Spleen (tissue), 11 donors: ENCODE measurements at regions not wholly inside any gene's neighbourhood (a gene's known extent, or its start where the extent isn't known, plus 50 kb on each side); places are given as distances from the start of the nearest gene placed in this dataset.

ENCODE experiments used
- DNase-seq: peaks from one replicate; pipeline ENCODE4 v3.0.0-alpha.2; 2020
- H3K27ac ChIP-seq, 8 donors: fragments of 200-600 bp; sonication (generic) in 7 of 8; 1 replicate in 4 of 8; 2 replicates in 4 of 8; pipeline versions ENCODE4 v1.5.0 to v1.8.0; 2016 to 2021; ENCODE audit warnings: inconsistent platforms in 4 of 8, mild to moderate bottlenecking in 4 of 8, moderate library complexity in 1 of 8
- H3K27me3 ChIP-seq, 7 donors: fragments of 200-600 bp; sonication (generic) in 6 of 7; replicated peaks in 1 of 7; 1 replicate in 4 of 7; 2 replicates in 3 of 7; pipeline versions ENCODE4 v1.5.0 to v1.8.0; 2016 to 2021; ENCODE audit warnings: inconsistent platforms in 3 of 7, mild to moderate bottlenecking in 1 of 7
- H3K36me3 ChIP-seq, 6 donors: fragments of 200-600 bp; sonication (generic) in 5 of 6; 1 replicate in 4 of 6; 2 replicates in 2 of 6; pipeline versions ENCODE4 v1.5.0 to v1.8.0; 2016 to 2021; ENCODE audit warnings: inconsistent platforms in 2 of 6
- H3K4me1 ChIP-seq, 6 donors: fragments of 200-600 bp; sonication (generic) in 5 of 6; 1 replicate in 3 of 6; 2 replicates in 3 of 6; pipeline versions ENCODE4 v1.5.0 to v1.8.0; 2016 to 2021; ENCODE audit warnings: inconsistent platforms in 3 of 6
- H3K4me3 ChIP-seq, 8 donors: fragments of 200-600 bp; sonication (generic) in 7 of 8; 1 replicate in 4 of 8; 2 replicates in 4 of 8; pipeline versions ENCODE4 v1.5.0 to v1.8.0; 2016 to 2021; ENCODE audit warnings: inconsistent platforms in 4 of 8, mild to moderate bottlenecking in 4 of 8, moderate library complexity in 2 of 8
- H3K9me3 ChIP-seq, 8 donors: fragments of 200-600 bp; sonication (generic) in 7 of 8; 1 replicate in 4 of 8; 2 replicates in 4 of 8; pipeline versions ENCODE4 v1.5.0 to v1.8.0; 2016 to 2021; ENCODE audit warnings: inconsistent platforms in 4 of 8
- CTCF ChIP-seq, 11 experiments: fragments of 200-600 bp in 7 of 11; fragments of 450-650 bp in 4 of 11; sonication (generic) in 4 of 11; IDR thresholded peaks in 8 of 11; conservative IDR thresholded peaks in 3 of 11; 1 replicate in 7 of 11; 2 replicates in 4 of 11; pipeline versions ENCODE4 v1.4.0 to v1.8.0; 2016 to 2021; ENCODE audit warnings: antibody characterized with exemption in 11 of 11, inconsistent platforms in 4 of 11, mild to moderate bottlenecking in 1 of 11
- POLR2A ChIP-seq, 3 donors: fragments of 450-650 bp; IDR thresholded peaks; one replicate each; pipeline ENCODE4 v1.5.1; 2017; ENCODE audit warnings: antibody characterized with exemption in 3 of 3, mild to moderate bottlenecking in 1 of 3
- POLR2AphosphoS5 ChIP-seq, 3 donors: sonication (generic); formaldehyde crosslinking; IDR thresholded peaks; one replicate each; pipeline ENCODE4 v1.5.1; 2017; ENCODE audit warnings: antibody characterized with exemption in 3 of 3
- WGBS, 5 donors: extraction: QIAGEN DNeasy Blood & Tissue Kit in 3 of 5; methylation state at CpG; one replicate each; pipeline versions ENCODE4 v1.1.5 to v1.1.7; 2013 to 2018; 5-methylcytosine and 5-hydroxymethylcytosine counted together
- intact Hi-C: fragments of 100-400 bp; cut with DNase I; formaldehyde crosslinking; loops from one replicate; pipeline ENCODE4 v1.15.0; 2023; ENCODE audit warnings: low total_unique reads
- donor health status: healthy with polysubstance abuse.
- donor health status: DM: no; HTN: no; CAD: no; lungs with moderate emphysema.
- donor health status: DM: no; HTN: no; CAD: no.
- donor health status: Bipolar disorder and iron deficiency.
- donor health status: healthy.
- donor health status: DM: no; HTN: no; CAD: no.
- donor health status: DM: yes; HTN: yes; CAD: no.

- H3K36me3 ChIP-seq = no peaks in the 10 kb centered on the region
- intact Hi-C loops = no loop called here
- no peaks in the 10 kb centered on the region for H3K27me3 ChIP-seq
- no peak overlapping the region for H3K4me3 ChIP-seq
- DNase-seq = no peak
- WGBS, 5 donors = 73 to 80% (median 77%) methylated on average over 3 of the region's 3 CpGs
- TF ChIP-seq POLR2AphosphoS5 (IDR thresholded peaks at IDR 0.05) = no peak
- no peak for TF ChIP-seq POLR2A (IDR thresholded peaks at IDR 0.05)
- no peak for TF ChIP-seq CTCF (IDR thresholded peaks at IDR 0.05 in 8 of 11, conservative IDR thresholded peaks at IDR 0.05 in 3 of 11)
- no peaks in the 10 kb centered on the region for H3K9me3 ChIP-seq
- no peak overlapping the region for H3K27ac ChIP-seq
- H3K4me1 ChIP-seq = no peaks in the 10 kb centered on the region
Measured at GRCh38 chr4:60868232-60868960, 331.7 kb upstream of the ADGRL3 start.

GRCh38 chr4:60879135-60879701 is 320.9 kb upstream of the ADGRL3 start:
- TF ChIP-seq POLR2AphosphoS5 (IDR thresholded peaks at IDR 0.05) (no peak), CTCF (IDR thresholded peaks at IDR 0.05 in 8 of 11, conservative IDR thresholded peaks at IDR 0.05 in 3 of 11) (no peak), POLR2A (IDR thresholded peaks at IDR 0.05) (no peak)
- 63 to 80% (median 71%) methylated on average over 1 of the region's 1 CpG for WGBS, 5 donors
- no peaks in the 10 kb centered on the region for H3K4me1 ChIP-seq
- peaks cover 2 to 42% (median 21%) of the 10 kb centered on the region in 8 donors for H3K9me3 ChIP-seq
- no peak for DNase-seq
- H3K36me3 ChIP-seq = no peaks in the 10 kb centered on the region
- no peak overlapping the region for H3K27ac ChIP-seq
- no peaks in the 10 kb centered on the region for H3K27me3 ChIP-seq
- H3K4me3 ChIP-seq = no peak overlapping the region
- intact Hi-C loops = no loop called here

DNA sequence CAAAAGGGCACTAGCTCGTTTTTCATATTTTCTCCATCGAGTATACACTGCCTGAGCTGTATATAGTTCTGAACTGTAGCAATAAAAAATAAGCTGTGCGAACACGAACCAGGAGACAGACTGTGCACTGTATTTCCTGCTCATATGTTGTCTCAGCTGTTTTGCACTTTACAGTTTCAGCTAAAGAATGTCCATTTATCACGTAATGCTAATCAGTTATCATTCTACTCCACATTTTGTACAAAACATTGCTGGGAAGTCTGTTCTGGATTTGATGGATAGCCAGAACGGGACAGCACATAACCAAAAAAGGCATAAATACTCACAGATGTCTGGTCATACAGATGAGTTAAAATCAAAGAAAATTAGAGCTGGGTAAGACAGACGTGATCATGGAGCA is 315.5 kb upstream of the ADGRL3 start:
- H3K27ac ChIP-seq = no peak overlapping the region
- no peaks in the 10 kb centered on the region for H3K27me3 ChIP-seq
- no peaks in the 10 kb centered on the region for H3K36me3 ChIP-seq
- peaks cover 0 to 31% (median 12%) of the 10 kb centered on the region in 8 donors for H3K9me3 ChIP-seq
- no peaks in the 10 kb centered on the region for H3K4me1 ChIP-seq
- H3K4me3 ChIP-seq = no peak overlapping the region
- intact Hi-C loops = no loop called here
- 27 to 64% (median 45%) methylated on average over 7 of the region's 7 CpGs for WGBS, 5 donors
- no peak for DNase-seq
- no peak for TF ChIP-seq POLR2AphosphoS5 (IDR thresholded peaks at IDR 0.05)
- TF ChIP-seq POLR2A (IDR thresholded peaks at IDR 0.05) = no peak
- TF ChIP-seq CTCF (IDR thresholded peaks at IDR 0.05 in 8 of 11, conservative IDR thresholded peaks at IDR 0.05 in 3 of 11) = no peak

DNA sequence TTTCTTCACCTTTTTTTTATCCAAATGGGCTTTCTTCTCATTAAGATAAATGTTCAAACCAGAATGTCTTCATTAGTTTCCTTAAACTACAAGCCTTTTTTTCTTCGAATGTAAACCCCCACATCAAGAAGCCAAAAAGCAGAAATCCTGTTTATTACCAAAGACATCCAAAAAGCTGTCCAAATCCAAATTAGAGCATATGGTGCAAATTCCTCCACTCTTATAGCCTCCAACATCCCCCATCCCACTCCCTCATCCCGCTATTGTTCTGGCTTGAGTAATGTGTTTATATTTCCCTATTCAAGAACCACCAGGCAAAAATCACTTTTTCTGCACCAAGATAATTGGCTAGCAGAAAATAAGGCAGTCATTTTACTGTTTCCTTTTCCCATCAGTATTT is 315.1 kb upstream of the ADGRL3 start:
- no peak for DNase-seq
- Histone ChIP-seq H3K27ac (no peak overlapping the region), H3K36me3 (no peaks in the 10 kb centered on the region), H3K4me1 (no peaks in the 10 kb centered on the region), H3K27me3 (no peaks in the 10 kb centered on the region), H3K9me3 (peaks cover 0 to 27% (median 9%) of the 10 kb centered on the region in 8 donors), H3K4me3 (no peak overlapping the region)
- WGBS, 5 donors = 55 to 75% (median 63%) methylated on average over 2 of the region's 2 CpGs
- TF ChIP-seq CTCF (IDR thresholded peaks at IDR 0.05 in 8 of 11, conservative IDR thresholded peaks at IDR 0.05 in 3 of 11) (no peak), POLR2A (IDR thresholded peaks at IDR 0.05) (no peak), POLR2AphosphoS5 (IDR thresholded peaks at IDR 0.05) (no peak)
- intact Hi-C loops = no loop called here
